ENCODE measurements at regions not wholly inside any gene's neighbourhood (a gene's known extent, or its start where the extent isn't known, plus 50 kb on each side); places are given as distances from the start of the nearest gene placed in this dataset.

- no peak for TF ChIP-seq CTCF (IDR thresholded peaks at IDR 0.05; ENCODE audit: extremely low read depth, missing control alignments)
- DNase-seq (ENCODE audit: low spot score) = no peak
Observed at GRCh38 chr1:222232842-222233241, 315.1 kb downstream of the HHIPL2 start.

DNA sequence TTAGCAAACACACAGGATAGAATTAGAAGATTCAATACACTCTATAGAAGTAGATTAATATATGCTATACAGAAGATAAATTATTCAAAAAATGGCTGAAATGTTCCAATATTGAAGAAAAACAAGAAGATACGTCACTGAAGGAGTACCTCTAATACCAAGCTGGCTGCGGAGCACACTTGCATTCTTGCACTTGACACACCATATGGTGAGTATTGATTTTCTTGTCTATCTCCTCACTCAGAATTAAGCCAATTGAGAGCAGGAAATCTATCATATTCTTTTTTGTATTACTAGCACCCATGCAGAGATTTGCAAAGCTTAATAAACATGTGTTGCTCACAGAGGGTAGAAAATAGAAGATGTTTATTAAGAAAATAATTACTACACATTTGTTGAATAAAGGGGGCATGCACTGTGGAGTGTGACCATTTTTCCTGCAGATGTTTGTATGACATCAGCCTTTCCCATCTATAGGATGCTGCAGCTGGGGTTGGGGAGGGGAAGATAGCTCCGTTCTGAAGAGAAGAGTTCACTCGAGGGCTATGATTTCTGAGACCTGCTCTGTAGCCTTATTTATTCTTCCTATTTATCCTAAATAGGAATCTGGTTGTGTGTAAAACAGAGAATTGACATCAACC lies 318.1 kb downstream of the HHIPL2 start:
- no peak for DNase-seq (ENCODE audit: low spot score)
- TF ChIP-seq CTCF (IDR thresholded peaks at IDR 0.05; ENCODE audit: extremely low read depth, missing control alignments) = no peak

DNA sequence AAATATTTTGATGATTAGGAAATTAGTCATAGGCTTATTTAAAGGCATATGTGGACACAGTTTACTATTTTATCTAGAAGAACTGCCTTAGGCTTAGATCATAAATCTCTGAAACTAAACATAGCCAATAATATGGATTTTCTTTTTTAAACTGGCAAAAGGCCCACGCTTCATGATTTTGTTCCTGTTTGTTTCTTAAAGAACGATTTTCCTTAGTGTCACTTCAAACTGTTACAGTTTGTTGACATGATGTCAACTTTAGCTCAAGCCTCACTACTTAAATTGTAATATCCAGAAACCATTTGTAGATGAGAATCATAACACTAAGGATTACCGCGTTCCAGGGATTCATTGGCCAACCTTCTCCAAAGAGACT lies 322.6 kb downstream of the HHIPL2 start:
- no peak for DNase-seq (ENCODE audit: low spot score)
- TF ChIP-seq CTCF (IDR thresholded peaks at IDR 0.05; ENCODE audit: extremely low read depth, missing control alignments) = no peak

DNA sequence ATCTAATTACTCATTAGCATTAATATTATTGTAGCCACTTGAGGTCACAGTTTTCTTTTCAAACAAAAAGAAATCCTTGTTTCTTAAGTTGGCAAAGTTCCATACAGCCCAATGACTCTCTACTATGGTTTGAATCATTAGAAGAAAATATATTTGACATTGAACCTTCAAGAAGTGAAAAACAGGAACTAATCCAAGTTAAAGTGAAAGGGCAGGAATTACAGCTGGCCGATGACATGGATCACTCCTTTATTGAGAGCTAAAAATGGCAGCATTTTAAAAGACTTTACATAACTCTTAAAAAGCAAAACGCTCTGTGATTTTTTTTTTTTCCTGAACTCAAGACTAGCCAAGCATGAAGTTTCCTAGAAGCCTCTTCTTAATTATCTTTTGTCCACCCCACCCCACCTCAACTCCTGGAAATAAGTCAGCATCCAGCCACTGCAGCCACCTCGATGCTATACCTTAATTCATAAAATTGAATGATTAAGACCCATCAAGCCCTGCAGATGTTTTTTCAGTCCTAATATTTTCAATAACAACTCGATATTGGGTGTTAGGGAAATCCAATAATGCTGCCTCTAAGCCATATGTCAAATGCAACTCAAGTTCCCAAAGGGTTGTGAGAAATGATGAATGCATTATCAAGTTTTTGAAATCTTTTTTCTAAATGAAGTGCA lies 323.1 kb downstream of the HHIPL2 start:
- no peak for TF ChIP-seq CTCF (IDR thresholded peaks at IDR 0.05; ENCODE audit: extremely low read depth, missing control alignments)
- DNase-seq (ENCODE audit: low spot score) = no peak

GRCh38 chr1:222224156-222224555 lies 323.7 kb downstream of the HHIPL2 start:
- TF ChIP-seq CTCF (IDR thresholded peaks at IDR 0.05; ENCODE audit: extremely low read depth, missing control alignments) = no peak
- no peak for DNase-seq (ENCODE audit: low spot score)

DNA sequence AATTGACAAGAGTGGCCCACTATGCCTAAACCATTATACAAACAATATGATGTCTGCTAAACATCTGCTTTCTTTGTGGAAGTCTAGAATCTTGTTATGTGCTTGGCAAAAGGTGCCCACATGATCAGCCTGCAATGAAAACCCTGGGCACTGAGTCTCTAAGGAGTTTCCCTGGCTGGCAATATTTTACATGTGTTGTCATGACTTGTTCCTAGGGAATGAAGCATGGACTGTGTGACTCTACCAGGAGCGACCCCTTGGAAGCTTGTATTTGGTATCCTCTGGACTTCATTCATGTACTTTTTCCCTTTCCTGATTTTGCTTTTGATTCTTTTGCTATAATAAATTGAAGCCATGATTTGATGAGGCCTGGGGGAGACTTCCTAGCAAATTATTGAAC lies 324.9 kb downstream of the HHIPL2 start:
- no peak for DNase-seq (ENCODE audit: low spot score)
- TF ChIP-seq CTCF (IDR thresholded peaks at IDR 0.05; ENCODE audit: extremely low read depth, missing control alignments) = no peak

GRCh38 chr1:222216255-222216754 lies 331.6 kb downstream of the HHIPL2 start:
- no peak for DNase-seq (ENCODE audit: low spot score)
- no peak for TF ChIP-seq CTCF (IDR thresholded peaks at IDR 0.05; ENCODE audit: extremely low read depth, missing control alignments)

Measured in GM20000 (cell line).